PC-3 (cell line): ENCODE measurements at regions not wholly inside any gene's neighbourhood (a gene's known extent, or its start where the extent isn't known, plus 50 kb on each side); places are given as distances from the start of the nearest gene placed in this dataset.

Source experiments
- ATAC-seq: fragments of 200-7000 bp; cut with Tn5 transposase; 2 replicates; pipeline ENCODE4 v1.9.1; 2020; ENCODE audit warnings: mild to moderate bottlenecking, moderate library complexity
- BruUV-seq: library from RNA; stranded (reverse); fragments of 400-500 nt; replicated peaks from 2 replicates; lab custom pipeline; 2021; lab: Mats Ljungman, UMichigan
- CTCF ChIA-PET: fragments of 300-600 bp; sonication (Branson Sonifier 250); formaldehyde crosslinking; loops from one replicate; lab custom pipeline; 2022; ENCODE audit warnings: antibody characterized with exemption; lab: Charles Lee
- POLR2A ChIA-PET: fragments of 300-600 bp; sonication (Branson Sonifier 250); formaldehyde crosslinking; loops from one replicate; lab custom pipeline; 2022; ENCODE audit warnings: antibody characterized with exemption; ENCODE audit not compliant: unreplicated experiment; lab: Charles Lee
- DNase-seq: peaks from one replicate; pipeline ENCODE4 v3.0.0-alpha.2; 2015
- H2AFZ ChIP-seq: fragments of 300-600 bp; sonication (generic); 2 replicates; pipeline ENCODE4 v1.6.0; 2016; ENCODE audit warnings: antibody characterized with exemption, low read length
- H3F3A ChIP-seq: fragments of 300-600 bp; sonication (generic); one replicate; pipeline ENCODE4 v1.6.0; 2017; ENCODE audit warnings: antibody characterized with exemption, low read length, control low read depth, mild to moderate bottlenecking; ENCODE audit not compliant: unreplicated experiment
- H3K27ac ChIP-seq: fragments of 300-600 bp; sonication (generic); 2 replicates; pipeline ENCODE4 v1.5.1; 2016; ENCODE audit warnings: mild to moderate bottlenecking, low read length
- H3K27me3 ChIP-seq: fragments of 300-600 bp; sonication (generic); 2 replicates; pipeline ENCODE4 v1.6.1; 2016; ENCODE audit warnings: low read length, mixed read lengths
- H3K36me3 ChIP-seq: fragments of 300-600 bp; sonication (generic); 2 replicates; pipeline ENCODE4 v1.6.1; 2016; ENCODE audit warnings: low read depth, mixed run types, low read length, mixed read lengths
- H3K4me1 ChIP-seq: fragments of 300-600 bp; sonication (generic); 2 replicates; pipeline ENCODE4 v1.5.1; 2016; ENCODE audit warnings: low read length; ENCODE audit not compliant: insufficient read depth
- H3K4me2 ChIP-seq: fragments of 300-600 bp; sonication (generic); 2 replicates; pipeline ENCODE4 v1.6.0; 2016; ENCODE audit warnings: low read length
- H3K4me3 ChIP-seq: fragments of 300-600 bp; sonication (generic); 2 replicates; pipeline ENCODE4 v1.5.1; 2016; ENCODE audit warnings: mild to moderate bottlenecking, low read length, mixed read lengths
- H3K79me2 ChIP-seq: fragments of 300-600 bp; sonication (generic); 2 replicates; pipeline ENCODE4 v1.6.1; 2017; ENCODE audit warnings: low read length, mixed read lengths
- H3K9ac ChIP-seq: fragments of 300-600 bp; sonication (generic); 2 replicates; pipeline ENCODE4 v1.6.0; 2016; ENCODE audit warnings: mild to moderate bottlenecking, low read length
- H3K9me2 ChIP-seq: fragments of 300-600 bp; sonication (generic); replicated peaks from 2 replicates; pipeline ENCODE4 v1.6.1; 2016; ENCODE audit warnings: mixed run types, low read length, mixed read lengths
- H3K9me3 ChIP-seq: fragments of 300-600 bp; sonication (generic); 2 replicates; pipeline ENCODE4 v1.6.1; 2016; ENCODE audit warnings: low read length, mixed read lengths
- H4K20me1 ChIP-seq: fragments of 300-600 bp; sonication (generic); 2 replicates; pipeline ENCODE4 v1.6.1; 2016; ENCODE audit warnings: low read length, mixed read lengths
- CTCF ChIP-seq: fragments of 300-600 bp; sonication (generic); conservative IDR thresholded peaks from 2 replicates; pipeline ENCODE4 v1.5.1; 2017; ENCODE audit warnings: antibody characterized with exemption, low read depth, mild to moderate bottlenecking, low read length
- EZH2 ChIP-seq: fragments of 300-600 bp; sonication (generic); IDR thresholded peaks from one replicate; pipeline ENCODE4 v1.6.1; 2017; ENCODE audit warnings: antibody characterized with exemption, mild to moderate bottlenecking, low read length; ENCODE audit not compliant: unreplicated experiment
- EZH2phosphoT487 ChIP-seq: fragments of 300-600 bp; sonication (generic); IDR thresholded peaks from 2 replicates; pipeline ENCODE4 v1.6.1; 2018; ENCODE audit warnings: mild to moderate bottlenecking, antibody characterized with exemption, low read length, borderline replicate concordance
- intact Hi-C: fragments of 100-400 bp; cut with micrococcal nuclease; formaldehyde crosslinking; loops from 2 replicates; pipeline ENCODE4 v1.9.0; 2023

DNA sequence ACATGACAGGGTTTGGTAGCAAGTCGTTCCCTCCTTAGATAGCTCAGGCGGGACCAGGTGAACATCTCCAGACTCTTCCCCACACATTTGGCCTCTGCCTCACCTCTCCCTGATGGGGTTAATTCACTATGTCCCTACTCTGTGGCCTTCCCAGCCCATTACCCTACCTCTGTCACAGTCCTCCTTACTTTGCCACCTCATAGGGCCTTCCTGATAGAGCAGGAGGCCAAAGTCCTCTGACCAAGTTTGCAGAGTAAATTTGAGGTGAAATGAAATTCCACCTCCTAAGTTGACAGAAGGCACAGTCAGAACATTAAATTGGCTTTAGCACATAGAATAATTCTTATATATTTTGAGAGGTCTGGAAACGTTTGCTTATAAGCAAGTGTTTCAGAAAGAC, 53.1 kb upstream of the ARMC2 start:
- Histone ChIP-seq H3K4me3 (no peak overlapping the region), H3K9me2 (no peaks in the 10 kb centered on the region), H2AFZ (no peak overlapping the region), H3K27me3 (no peaks in the 10 kb centered on the region), H3K36me3 (no peaks in the 10 kb centered on the region), H3F3A (no peaks in the 10 kb centered on the region), H3K9me3 (peaks cover 5% of the 10 kb centered on the region; the same call in 1 of the 2 replicates), H3K79me2 (no peaks in the 10 kb centered on the region), H3K9ac (no peak overlapping the region), H3K4me2 (no peak overlapping the region), H4K20me1 (no peaks in the 10 kb centered on the region), H3K27ac (no peak overlapping the region), H3K4me1 (peaks cover 12% of the 10 kb centered on the region)
- intact Hi-C loops = no loop called here
- TF ChIP-seq EZH2 (no peak), EZH2phosphoT487 (no peak)
- DNase-seq (no peak), ATAC-seq (no peak)
- ChIA-PET CTCF (interaction anchor here (0.6 kb wide), 1 partner anchor 12 kb away, joined by 4 read pairs; no protein-coding TSS in a partner anchor), POLR2A (no interaction called here)
- no TSS peak for BruUV-seq

GRCh38 chr6:108795814-108796213, 52.4 kb upstream of the ARMC2 start:
- no peaks in the 10 kb centered on the region for H3K9me2 ChIP-seq
- H3K79me2 ChIP-seq = no peaks in the 10 kb centered on the region
- DNase-seq = no peak
- intact Hi-C loops = no loop called here
- no peak overlapping the region for H3K4me2 ChIP-seq
- POLR2A ChIA-PET = no interaction called here
- H3K27ac ChIP-seq = no peak overlapping the region
- no peak for ATAC-seq
- TF ChIP-seq CTCF = no peak
- no peak for TF ChIP-seq EZH2phosphoT487
- no peak for TF ChIP-seq EZH2
- CTCF ChIA-PET = interaction anchor here (0.6 kb wide), 1 partner anchor 13 kb away, joined by 4 read pairs; no protein-coding TSS in a partner anchor
- peaks cover 12% of the 10 kb centered on the region for H3K4me1 ChIP-seq
- BruUV-seq = no TSS peak
- H2AFZ ChIP-seq = no peak overlapping the region
- H3K9ac ChIP-seq = no peak overlapping the region
- H4K20me1 ChIP-seq = no peaks in the 10 kb centered on the region
- no peaks in the 10 kb centered on the region for H3K27me3 ChIP-seq
- no peaks in the 10 kb centered on the region for H3F3A ChIP-seq
- H3K9me3 ChIP-seq = peaks cover 5% of the 10 kb centered on the region; the same call in 1 of the 2 replicates
- no peak overlapping the region for H3K4me3 ChIP-seq
- H3K36me3 ChIP-seq = no peaks in the 10 kb centered on the region

DNA sequence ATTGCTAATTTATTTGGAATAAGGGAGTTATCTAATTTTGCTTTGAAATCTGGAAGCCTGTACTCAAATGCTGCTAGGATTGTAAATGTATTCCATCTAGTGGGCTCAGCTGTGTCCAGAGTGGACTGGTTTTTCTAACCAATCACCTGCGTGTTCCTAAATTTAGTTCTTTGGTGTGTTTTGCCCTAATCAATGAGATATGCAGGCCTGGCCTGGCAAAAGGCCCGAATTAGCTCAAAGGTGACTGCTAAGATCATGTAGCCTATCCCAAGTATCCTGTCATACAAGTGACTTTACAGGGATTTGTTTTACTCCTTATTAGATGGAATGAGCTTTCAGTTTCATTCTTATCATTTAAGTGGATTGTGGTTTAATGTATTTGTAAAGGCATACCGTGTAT, 51.3 kb upstream of the ARMC2 start:
- Histone ChIP-seq H3K27me3 (no peaks in the 10 kb centered on the region), H3K36me3 (no peaks in the 10 kb centered on the region), H3K9me2 (no peaks in the 10 kb centered on the region), H3F3A (no peaks in the 10 kb centered on the region), H3K4me2 (no peak overlapping the region), H3K27ac (no peak overlapping the region), H3K9me3 (peaks cover 2% of the 10 kb centered on the region; the same call in 1 of the 2 replicates), H3K4me3 (no peak overlapping the region), H3K4me1 (peaks cover 12% of the 10 kb centered on the region), H2AFZ (no peak overlapping the region), H3K79me2 (no peaks in the 10 kb centered on the region), H3K9ac (no peak overlapping the region), H4K20me1 (no peaks in the 10 kb centered on the region)
- ChIA-PET CTCF (no interaction called here), POLR2A (no interaction called here)
- ATAC-seq = no peak
- TF ChIP-seq CTCF (no peak), EZH2phosphoT487 (no peak), EZH2 (no peak)
- no TSS peak for BruUV-seq
- DNase-seq = no peak
- intact Hi-C loops = no loop called here
